Trophoblast cell (in vitro differentiated cells and primary cell): ENCODE measurements at regions not wholly inside any gene's neighbourhood (a gene's known extent, or its start where the extent isn't known, plus 50 kb on each side); places are given as distances from the start of the nearest gene placed in this dataset.

Experiments
- DNase-seq, 2 donors: peaks; one replicate each; pipeline ENCODE4 v3.0.0-alpha.2; 2016
- H2AFZ ChIP-seq: 2 replicates; pipeline ENCODE4 v1.6.1; 2013; ENCODE audit warnings: low read length, moderate library complexity, mild to moderate bottlenecking; ENCODE audit not compliant: insufficient read depth, poor library complexity
- H2AK5ac ChIP-seq: 2 replicates; pipeline ENCODE4 v1.6.1; 2013; ENCODE audit warnings: mild to moderate bottlenecking, low read length
- H2BK120ac ChIP-seq: 2 replicates; pipeline ENCODE4 v1.6.1; 2013; ENCODE audit warnings: low read length, mild to moderate bottlenecking, moderate library complexity; ENCODE audit not compliant: insufficient read depth, poor library complexity
- H2BK12ac ChIP-seq: 2 replicates; pipeline ENCODE4 v1.6.1; 2013; ENCODE audit warnings: mild to moderate bottlenecking, low read length, moderate library complexity
- H2BK5ac ChIP-seq: 2 replicates; pipeline ENCODE4 v1.6.1; 2013; ENCODE audit warnings: low read length, low read depth, moderate library complexity, mild to moderate bottlenecking; ENCODE audit not compliant: poor library complexity
- H3K14ac ChIP-seq: 2 replicates; pipeline ENCODE4 v1.6.1; 2013; ENCODE audit warnings: mild to moderate bottlenecking, low read length
- H3K18ac ChIP-seq: 2 replicates; pipeline ENCODE4 v1.6.1; 2013; ENCODE audit warnings: mild to moderate bottlenecking, low read length
- H3K23ac ChIP-seq: 2 replicates; pipeline ENCODE4 v1.6.1; 2013; ENCODE audit warnings: low read length
- H3K27ac ChIP-seq: 2 replicates; pipeline ENCODE4 v1.5.1; 2013; ENCODE audit warnings: low read depth, mild to moderate bottlenecking, inconsistent platforms, low read length, moderate library complexity
- H3K27me3 ChIP-seq: 2 replicates; pipeline ENCODE4 v1.6.1; 2013; ENCODE audit warnings: inconsistent platforms, mild to moderate bottlenecking, low read length, moderate library complexity; ENCODE audit not compliant: insufficient read depth
- H3K36me3 ChIP-seq, 2 experiments: 1 replicate in 1 of 2; 2 replicates in 1 of 2; pipeline ENCODE4 v1.6.1; 2013; ENCODE audit warnings: low read length in 2 of 2, mild to moderate bottlenecking in 2 of 2, moderate library complexity in 1 of 2; ENCODE audit not compliant: insufficient read depth in 2 of 2, control insufficient read depth in 1 of 2
- H3K4ac ChIP-seq: 2 replicates; pipeline ENCODE4 v1.6.1; 2013; ENCODE audit warnings: low read depth, mild to moderate bottlenecking, low read length, moderate library complexity
- H3K4me1 ChIP-seq, 2 experiments: 1 replicate in 1 of 2; 2 replicates in 1 of 2; pipeline ENCODE4 v1.6.1; 2013; ENCODE audit warnings: low read length in 2 of 2, mild to moderate bottlenecking in 2 of 2, moderate library complexity in 1 of 2; ENCODE audit not compliant: insufficient read depth in 2 of 2, control insufficient read depth in 1 of 2
- H3K4me2 ChIP-seq: 2 replicates; pipeline ENCODE4 v1.6.1; 2013; ENCODE audit warnings: inconsistent platforms, mild to moderate bottlenecking, low read length, moderate library complexity
- H3K4me3 ChIP-seq: 2 replicates; pipeline ENCODE4 v1.5.1; 2013; ENCODE audit warnings: mild to moderate bottlenecking, low read depth, low read length, inconsistent platforms
- H3K79me1 ChIP-seq: one replicate; pipeline ENCODE4 v1.6.1; 2013; ENCODE audit warnings: low read length
- H3K79me2 ChIP-seq: 2 replicates; pipeline ENCODE4 v1.6.1; 2013; ENCODE audit warnings: low read length, mild to moderate bottlenecking; ENCODE audit not compliant: control insufficient read depth, insufficient read depth, poor library complexity
- H3K9ac ChIP-seq: 2 replicates; pipeline ENCODE4 v1.6.1; 2013; ENCODE audit warnings: mild to moderate bottlenecking, low read length
- H3K9me3 ChIP-seq: 2 replicates; pipeline ENCODE4 v1.6.1; 2013; ENCODE audit warnings: low read depth, mild to moderate bottlenecking, control low read depth, inconsistent platforms, low read length; ENCODE audit not compliant: insufficient read depth
- H4K12ac ChIP-seq: 2 replicates; pipeline ENCODE4 v1.6.1; 2013; ENCODE audit warnings: low read depth, mild to moderate bottlenecking, low read length, moderate library complexity
- H4K8ac ChIP-seq: 2 replicates; pipeline ENCODE4 v1.6.1; 2013; ENCODE audit warnings: low read depth, mild to moderate bottlenecking, low read length, moderate library complexity
- H4K91ac ChIP-seq: one replicate; pipeline ENCODE4 v1.6.1; 2013; ENCODE audit warnings: low read depth, mild to moderate bottlenecking, low read length, moderate library complexity
- WGBS: extraction: QIAGEN DNeasy Blood & Tissue Kit; methylation state at CpG from one replicate; pipeline ENCODE4 v1.1.7; 2013; ENCODE audit warnings: missing lambda C conversion rate; ENCODE audit not compliant: insufficient read length, insufficient coverage; ENCODE audit errors: extremely low coverage; 5-methylcytosine and 5-hydroxymethylcytosine counted together

DNA sequence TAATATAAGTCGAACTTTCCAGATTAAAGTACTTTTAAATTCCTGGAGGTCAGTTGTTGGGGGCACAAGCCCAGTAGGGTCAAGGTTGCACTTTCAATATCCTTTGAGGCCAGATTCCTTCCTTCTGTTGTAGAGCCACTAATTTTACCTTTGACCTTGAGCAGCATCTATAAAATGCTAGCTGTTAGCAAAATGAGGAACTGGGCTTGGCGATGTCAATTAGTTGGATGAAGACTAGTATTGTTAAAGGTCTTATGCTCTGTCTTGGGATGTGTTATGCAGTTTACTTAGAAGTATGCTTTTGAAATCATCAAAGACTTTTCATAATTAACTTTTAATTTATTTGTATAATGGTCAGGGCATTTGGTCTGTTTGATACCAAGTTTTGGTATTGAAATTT lies 425.9 kb upstream of the PROX1 start:
- no peak overlapping the region for H2AFZ ChIP-seq
- H3K27ac ChIP-seq = no peak overlapping the region
- H3K18ac ChIP-seq = no peak overlapping the region
- H3K79me2 ChIP-seq = no peaks in the 10 kb centered on the region
- peaks cover 2% of the 10 kb centered on the region for H3K9me3 ChIP-seq
- no peak overlapping the region for H4K8ac ChIP-seq
- H3K4me2 ChIP-seq = no peak overlapping the region
- no peak overlapping the region for H4K12ac ChIP-seq
- DNase-seq = no peak
- no peak overlapping the region for H2BK5ac ChIP-seq
- H3K14ac ChIP-seq = no peak overlapping the region
- no peak overlapping the region for H4K91ac ChIP-seq
- no CpG with 5 or more reads among the region's 2 CpGs for WGBS
- H3K4ac ChIP-seq = no peak overlapping the region
- H3K79me1 ChIP-seq = no peaks in the 10 kb centered on the region
- H3K27me3 ChIP-seq = no peaks in the 10 kb centered on the region
- H3K4me3 ChIP-seq = no peak overlapping the region
- no peak overlapping the region for H3K23ac ChIP-seq
- no peaks in the 10 kb centered on the region for H3K4me1 ChIP-seq
- no peak overlapping the region for H2BK12ac ChIP-seq
- H2AK5ac ChIP-seq = no peak overlapping the region
- H2BK120ac ChIP-seq = no peak overlapping the region
- H3K9ac ChIP-seq = no peak overlapping the region
- no peaks in the 10 kb centered on the region for H3K36me3 ChIP-seq

DNA sequence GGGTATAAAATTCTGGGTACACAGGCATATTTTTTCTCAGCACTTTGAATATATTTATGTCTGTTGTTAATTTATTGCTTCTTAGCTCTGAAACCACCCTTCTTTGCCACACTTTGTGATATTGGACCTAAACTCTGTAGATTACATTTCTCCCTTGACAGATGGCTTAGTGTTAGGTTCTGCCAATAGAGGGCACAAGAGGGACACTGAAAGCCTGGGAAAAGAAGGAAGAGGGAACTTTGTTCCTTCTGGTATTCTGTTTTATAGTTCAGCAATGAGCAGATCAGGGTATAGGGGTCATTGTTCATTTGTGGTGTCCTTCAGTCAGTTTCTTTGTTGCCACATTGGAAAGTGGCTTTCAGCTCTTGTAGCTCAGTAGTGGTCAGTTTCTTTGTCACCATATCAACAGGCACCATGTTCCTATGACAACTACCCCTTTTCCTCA lies 423.5 kb upstream of the PROX1 start:
- Histone ChIP-seq H3K4ac (no peak overlapping the region), H3K9ac (no peak overlapping the region), H3K27me3 (no peaks in the 10 kb centered on the region), H4K91ac (no peak overlapping the region), H3K36me3 (no peaks in the 10 kb centered on the region), H2BK5ac (no peak overlapping the region), H3K9me3 (peaks cover 4% of the 10 kb centered on the region), H3K79me1 (no peaks in the 10 kb centered on the region), H3K79me2 (no peaks in the 10 kb centered on the region), H2AK5ac (no peak overlapping the region), H3K18ac (no peak overlapping the region), H2BK12ac (no peak overlapping the region), H2AFZ (no peak overlapping the region), H3K27ac (no peak overlapping the region), H4K12ac (no peak overlapping the region), H3K23ac (no peak overlapping the region), H4K8ac (no peak overlapping the region), H3K14ac (no peak overlapping the region), H2BK120ac (no peak overlapping the region), H3K4me1 (no peaks in the 10 kb centered on the region), H3K4me2 (no peak overlapping the region), H3K4me3 (no peak overlapping the region)
- peak in 1 of 2 donors; percentile 54 for DNase-seq

DNA sequence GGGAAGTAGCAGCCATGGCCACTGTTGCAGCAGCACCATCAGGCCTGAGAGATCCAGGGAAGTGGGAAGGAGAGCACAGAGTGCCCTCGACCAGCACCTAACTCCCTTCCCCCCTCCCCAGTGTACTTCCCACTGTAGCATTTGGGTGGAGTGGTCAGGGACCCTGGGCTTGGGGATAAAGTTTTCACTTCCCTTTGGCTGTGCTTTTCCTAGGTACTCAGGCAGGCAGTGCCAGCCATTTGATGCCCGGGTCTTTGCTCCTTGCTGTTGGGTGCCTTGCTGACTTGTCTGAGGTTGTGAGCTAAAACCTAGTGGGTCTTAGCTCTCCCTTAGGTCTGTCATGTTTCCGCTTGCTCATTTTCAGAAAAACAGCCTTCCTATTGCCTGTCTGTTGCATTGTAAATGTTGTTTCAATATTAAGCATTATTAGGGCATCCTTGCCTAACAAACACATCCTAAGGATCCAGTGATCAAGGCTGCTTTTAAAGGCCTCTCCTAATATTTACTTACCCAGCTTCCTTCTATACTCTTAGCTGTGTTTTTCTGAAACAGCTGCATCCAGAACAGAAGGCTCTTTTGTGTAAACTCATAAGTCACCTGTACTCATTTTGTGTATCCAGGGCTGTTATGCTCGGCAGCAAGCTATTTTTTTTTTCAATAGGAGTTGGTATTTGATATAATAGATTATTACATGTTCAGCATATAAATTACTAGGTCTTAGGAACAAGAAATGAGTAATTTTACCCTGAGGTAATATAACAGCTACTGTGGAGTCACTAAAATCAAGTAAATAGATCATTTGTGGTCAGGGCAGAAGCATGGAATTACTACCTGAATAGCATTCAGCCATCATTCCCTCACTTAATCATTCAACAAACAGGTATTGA lies 418.6 kb upstream of the PROX1 start:
- H3K9me3 ChIP-seq = peaks cover 2% of the 10 kb centered on the region
- no peak overlapping the region for H3K9ac ChIP-seq
- no peak overlapping the region for H3K4ac ChIP-seq
- no peak overlapping the region for H3K23ac ChIP-seq
- no peak overlapping the region for H2BK5ac ChIP-seq
- no peak overlapping the region for H3K27ac ChIP-seq
- H4K8ac ChIP-seq = no peak overlapping the region
- no peaks in the 10 kb centered on the region for H3K27me3 ChIP-seq
- H2BK120ac ChIP-seq = no peak overlapping the region
- no peak overlapping the region for H4K91ac ChIP-seq
- H3K4me2 ChIP-seq = no peak overlapping the region
- no peak overlapping the region for H3K14ac ChIP-seq
- no peak overlapping the region for H2BK12ac ChIP-seq
- no peak overlapping the region for H2AFZ ChIP-seq
- no peak for DNase-seq
- no peaks in the 10 kb centered on the region for H3K4me1 ChIP-seq
- H2AK5ac ChIP-seq = no peak overlapping the region
- H3K18ac ChIP-seq = no peak overlapping the region
- H3K36me3 ChIP-seq = no peaks in the 10 kb centered on the region
- WGBS = no CpG with 5 or more reads among the region's 4 CpGs
- no peak overlapping the region for H4K12ac ChIP-seq
- no peaks in the 10 kb centered on the region for H3K79me2 ChIP-seq
- no peaks in the 10 kb centered on the region for H3K79me1 ChIP-seq
- peak overlapping the region; percentile 54 for H3K4me3 ChIP-seq

DNA sequence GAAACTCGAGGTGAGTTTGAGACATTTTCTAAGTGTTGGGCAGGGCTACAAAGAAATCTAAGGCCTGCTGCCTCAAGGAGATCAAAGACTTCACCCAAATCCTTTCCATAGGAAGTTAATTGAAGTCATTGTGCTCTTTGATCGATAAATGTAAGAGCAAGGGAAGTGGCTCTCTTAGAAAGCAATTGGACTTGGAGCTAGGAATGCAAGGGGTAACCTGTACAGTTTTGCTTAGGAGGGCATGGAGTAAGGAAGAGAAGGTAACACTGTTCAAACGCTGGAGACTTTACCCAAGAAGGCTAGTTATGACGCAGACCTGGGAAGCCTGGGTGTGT lies 418.0 kb upstream of the PROX1 start:
- no peaks in the 10 kb centered on the region for H3K4me1 ChIP-seq
- H3K27me3 ChIP-seq = no peaks in the 10 kb centered on the region
- H2BK5ac ChIP-seq = no peak overlapping the region
- H3K9me3 ChIP-seq = peaks cover 4% of the 10 kb centered on the region
- H2BK120ac ChIP-seq = no peak overlapping the region
- no peak overlapping the region for H3K18ac ChIP-seq
- no peaks in the 10 kb centered on the region for H3K79me2 ChIP-seq
- no peak overlapping the region for H3K14ac ChIP-seq
- no peak overlapping the region for H4K8ac ChIP-seq
- H3K23ac ChIP-seq = no peak overlapping the region
- no peak overlapping the region for H3K4me3 ChIP-seq
- no CpG with 5 or more reads among the region's 4 CpGs for WGBS
- H4K12ac ChIP-seq = no peak overlapping the region
- no peak for DNase-seq
- no peak overlapping the region for H2AK5ac ChIP-seq
- no peaks in the 10 kb centered on the region for H3K36me3 ChIP-seq
- no peak overlapping the region for H2AFZ ChIP-seq
- no peak overlapping the region for H3K9ac ChIP-seq
- no peaks in the 10 kb centered on the region for H3K79me1 ChIP-seq
- no peak overlapping the region for H4K91ac ChIP-seq
- no peak overlapping the region for H3K27ac ChIP-seq
- no peak overlapping the region for H3K4ac ChIP-seq
- no peak overlapping the region for H3K4me2 ChIP-seq
- H2BK12ac ChIP-seq = no peak overlapping the region
